ENCODE measurements at regions not wholly inside any gene's neighbourhood (a gene's known extent, or its start where the extent isn't known, plus 50 kb on each side); places are given as distances from the start of the nearest gene placed in this dataset.

- no peak overlapping the region for H3K4me3 Mint-ChIP-seq
- TF ChIP-seq, protein P1, sequence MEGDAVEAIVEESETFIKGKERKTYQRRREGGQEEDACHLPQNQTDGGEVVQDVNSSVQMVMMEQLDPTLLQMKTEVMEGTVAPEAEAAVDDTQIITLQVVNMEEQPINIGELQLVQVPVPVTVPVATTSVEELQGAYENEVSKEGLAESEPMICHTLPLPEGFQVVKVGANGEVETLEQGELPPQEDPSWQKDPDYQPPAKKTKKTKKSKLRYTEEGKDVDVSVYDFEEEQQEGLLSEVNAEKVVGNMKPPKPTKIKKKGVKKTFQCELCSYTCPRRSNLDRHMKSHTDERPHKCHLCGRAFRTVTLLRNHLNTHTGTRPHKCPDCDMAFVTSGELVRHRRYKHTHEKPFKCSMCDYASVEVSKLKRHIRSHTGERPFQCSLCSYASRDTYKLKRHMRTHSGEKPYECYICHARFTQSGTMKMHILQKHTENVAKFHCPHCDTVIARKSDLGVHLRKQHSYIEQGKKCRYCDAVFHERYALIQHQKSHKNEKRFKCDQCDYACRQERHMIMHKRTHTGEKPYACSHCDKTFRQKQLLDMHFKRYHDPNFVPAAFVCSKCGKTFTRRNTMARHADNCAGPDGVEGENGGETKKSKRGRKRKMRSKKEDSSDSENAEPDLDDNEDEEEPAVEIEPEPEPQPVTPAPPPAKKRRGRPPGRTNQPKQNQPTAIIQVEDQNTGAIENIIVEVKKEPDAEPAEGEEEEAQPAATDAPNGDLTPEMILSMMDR (IDR thresholded peaks at IDR 0.05), result no peak
- H3K27ac Mint-ChIP-seq, result peak overlapping the region; percentile 8
- H3K27me3 Mint-ChIP-seq (ENCODE audit: low read depth, poor library complexity), result peaks cover 7% of the 10 kb centered on the region
- no peaks in the 10 kb centered on the region for H3K36me3 Mint-ChIP-seq (ENCODE audit: low read depth)
- H3K9me3 Mint-ChIP-seq, result peaks cover 13% of the 10 kb centered on the region
- DNase-seq, result no peak
- peaks cover 4% of the 10 kb centered on the region for H3K4me1 Mint-ChIP-seq
These were observed 130.0 kb upstream of the FN1 start for GRCh38 chr2:215565897-215566296.

- no peak for DNase-seq
- TF ChIP-seq, protein P1 (IDR thresholded peaks at IDR 0.05), result no peak
- no peaks in the 10 kb centered on the region for H3K4me1 Mint-ChIP-seq
- peaks cover 19% of the 10 kb centered on the region for H3K9me3 Mint-ChIP-seq
- no peaks in the 10 kb centered on the region for H3K36me3 Mint-ChIP-seq (ENCODE audit: low read depth)
- H3K4me3 Mint-ChIP-seq, result no peak overlapping the region
- no peak overlapping the region for H3K27ac Mint-ChIP-seq
- peaks cover 3% of the 10 kb centered on the region for H3K27me3 Mint-ChIP-seq (ENCODE audit: low read depth, poor library complexity)
These were observed 121.8 kb upstream of the FN1 start for GRCh38 chr2:215557701-215558100.

DNA sequence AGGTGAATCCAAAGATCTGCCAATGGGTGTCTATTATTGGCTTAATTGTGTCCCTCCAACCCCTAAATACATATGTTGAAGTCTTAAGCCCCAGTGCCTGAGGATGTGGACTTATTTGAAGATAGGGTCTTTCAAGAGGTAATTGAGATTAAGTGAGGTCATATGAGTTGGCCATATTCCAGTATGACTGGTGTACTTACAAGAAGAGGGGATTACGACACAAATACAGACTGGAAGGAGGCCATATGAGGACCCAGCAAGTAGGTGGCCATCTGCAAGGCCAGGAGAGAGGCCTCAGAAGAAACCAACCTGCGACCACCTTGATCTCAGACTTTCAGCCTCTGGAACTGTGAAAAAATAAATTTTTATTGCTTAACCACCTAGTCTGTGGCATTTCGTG lies 121.1 kb upstream of the FN1 start:
- no peak overlapping the region for H3K4me3 Mint-ChIP-seq
- no peak for DNase-seq
- H3K4me1 Mint-ChIP-seq, result no peaks in the 10 kb centered on the region
- peaks cover 15% of the 10 kb centered on the region for H3K9me3 Mint-ChIP-seq
- TF ChIP-seq, protein P1 (IDR thresholded peaks at IDR 0.05), result no peak
- peaks cover 3% of the 10 kb centered on the region for H3K27me3 Mint-ChIP-seq (ENCODE audit: low read depth, poor library complexity)
- no peaks in the 10 kb centered on the region for H3K36me3 Mint-ChIP-seq (ENCODE audit: low read depth)
- H3K27ac Mint-ChIP-seq, result no peak overlapping the region

DNA sequence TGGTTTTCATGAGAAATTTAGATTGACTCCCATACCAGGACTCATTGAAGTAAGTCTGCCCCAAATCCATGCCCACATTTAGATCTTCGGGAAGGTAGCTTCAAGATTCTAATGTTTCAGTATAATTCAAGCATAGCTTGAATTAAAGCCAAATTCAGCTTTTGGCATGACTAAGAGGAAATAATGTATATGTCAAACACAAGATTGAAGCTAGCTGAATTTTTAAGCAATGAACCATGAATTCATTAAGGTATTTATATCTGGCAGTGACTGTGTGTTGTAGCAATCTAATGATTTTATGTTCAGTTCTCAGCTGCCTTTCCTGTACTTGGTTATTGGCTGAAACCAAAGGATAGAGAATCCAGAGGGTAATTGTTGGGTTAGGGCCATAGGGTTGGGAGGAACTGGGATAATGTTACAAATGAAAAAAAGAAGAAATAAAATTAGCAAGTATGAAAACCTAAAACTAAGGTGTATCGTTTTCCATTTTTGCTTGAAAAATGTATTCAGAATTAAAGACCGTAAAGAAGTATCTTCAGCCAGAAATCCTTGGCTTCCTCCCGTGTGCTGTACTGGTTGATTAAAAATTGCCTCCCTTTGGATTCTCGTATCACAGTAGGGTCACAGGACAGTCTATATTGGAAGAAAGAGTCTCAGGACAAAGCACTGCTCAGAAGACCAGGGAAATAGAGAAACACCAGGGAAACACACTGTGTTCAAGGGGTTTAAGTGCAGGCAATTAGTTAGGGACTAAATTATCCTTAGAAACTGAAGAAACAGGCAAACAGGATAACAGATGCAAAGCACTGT lies 119.0 kb upstream of the FN1 start:
- no peak overlapping the region for H3K27ac Mint-ChIP-seq
- peaks cover 3% of the 10 kb centered on the region for H3K27me3 Mint-ChIP-seq (ENCODE audit: low read depth, poor library complexity)
- no peak overlapping the region for H3K4me3 Mint-ChIP-seq
- H3K4me1 Mint-ChIP-seq, result no peaks in the 10 kb centered on the region
- TF ChIP-seq, protein P1 (IDR thresholded peaks at IDR 0.05), result no peak
- peaks cover 3% of the 10 kb centered on the region for H3K9me3 Mint-ChIP-seq
- H3K36me3 Mint-ChIP-seq (ENCODE audit: low read depth), result no peaks in the 10 kb centered on the region
- no peak for DNase-seq

- Mint-ChIP-seq H3K4me3 (no peak overlapping the region), H3K27ac (no peak overlapping the region), H3K4me1 (no peaks in the 10 kb centered on the region), H3K27me3 (ENCODE audit: low read depth, poor library complexity) (peaks cover 3% of the 10 kb centered on the region), H3K9me3 (peaks cover 3% of the 10 kb centered on the region), H3K36me3 (ENCODE audit: low read depth) (no peaks in the 10 kb centered on the region)
- no peak for DNase-seq
- TF ChIP-seq, protein P1 (IDR thresholded peaks at IDR 0.05), result no peak
These were observed 118.1 kb upstream of the FN1 start for GRCh38 chr2:215553946-215554345.

DNA sequence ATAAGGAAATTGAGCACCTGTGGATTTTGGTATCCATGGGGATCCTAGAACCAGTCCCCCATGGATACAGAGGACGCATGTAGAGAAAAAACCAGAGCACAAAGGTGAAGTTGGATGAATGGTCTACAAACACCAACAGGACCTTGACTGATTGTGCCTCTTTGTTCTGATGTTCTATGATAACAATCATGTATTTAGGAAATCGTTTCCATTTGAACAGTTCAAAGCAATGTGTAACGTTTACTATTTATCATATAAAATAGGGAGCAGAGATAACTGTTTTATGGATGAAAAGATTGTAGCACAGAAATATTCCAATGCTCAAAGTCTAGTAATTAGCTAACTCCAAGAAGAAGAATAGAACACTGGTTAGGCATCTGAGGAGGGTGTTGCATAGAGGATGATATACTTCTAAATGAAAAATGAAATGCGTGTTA lies 116.3 kb upstream of the FN1 start:
- Mint-ChIP-seq H3K4me3 (no peak overlapping the region), H3K36me3 (ENCODE audit: low read depth) (no peaks in the 10 kb centered on the region), H3K9me3 (peaks cover 3% of the 10 kb centered on the region), H3K27me3 (ENCODE audit: low read depth, poor library complexity) (peaks cover 8% of the 10 kb centered on the region), H3K27ac (no peak overlapping the region), H3K4me1 (no peaks in the 10 kb centered on the region)
- no peak for DNase-seq
- TF ChIP-seq, protein P1 (IDR thresholded peaks at IDR 0.05), result no peak

All from nephron progenitor cell (in vitro differentiated cells).